Subcutaneous abdominal adipose tissue (tissue), 5 donors: ENCODE measurements at regions not wholly inside any gene's neighbourhood (a gene's known extent, or its start where the extent isn't known, plus 50 kb on each side); places are given as distances from the start of the nearest gene placed in this dataset.

Experiments used
- H3K27ac ChIP-seq: one replicate; pipeline ENCODE4 v1.7.0; 2013; ENCODE audit warnings: low read depth, mild to moderate bottlenecking, inconsistent platforms, low read length, moderate library complexity
- H3K27me3 ChIP-seq, 5 donors: one replicate each; pipeline ENCODE4 v1.7.0; 2013; ENCODE audit warnings: low read length in 5 of 5, inconsistent platforms in 1 of 5; ENCODE audit not compliant: control insufficient read depth in 5 of 5, insufficient read depth in 4 of 5
- H3K36me3 ChIP-seq, 5 donors: one replicate each; pipeline ENCODE4 v1.7.0; 2013; ENCODE audit warnings: low read length in 5 of 5; ENCODE audit not compliant: control insufficient read depth in 5 of 5, insufficient read depth in 5 of 5
- H3K4me1 ChIP-seq, 5 donors: one replicate each; pipeline ENCODE4 v1.7.0; 2013; ENCODE audit warnings: low read length in 5 of 5, mild to moderate bottlenecking in 3 of 5, moderate library complexity in 1 of 5; ENCODE audit not compliant: control insufficient read depth in 5 of 5, insufficient read depth in 5 of 5
- H3K4me3 ChIP-seq, 5 donors: one replicate each; pipeline ENCODE4 v1.7.0; 2013; ENCODE audit warnings: low read length in 5 of 5, low read depth in 1 of 5
- H3K9ac ChIP-seq, 5 donors: one replicate each; pipeline ENCODE4 v1.7.0; 2013; ENCODE audit warnings: low read length in 5 of 5, mild to moderate bottlenecking in 4 of 5, moderate library complexity in 3 of 5
- H3K9me3 ChIP-seq, 5 donors: one replicate each; pipeline ENCODE4 v1.7.0; 2013; ENCODE audit warnings: low read length in 5 of 5; ENCODE audit not compliant: control insufficient read depth in 5 of 5
- donor health status: healthy.
- donor health status: healthy.
- donor health status: healthy.
- donor health status: healthy.
- donor health status: healthy.

DNA sequence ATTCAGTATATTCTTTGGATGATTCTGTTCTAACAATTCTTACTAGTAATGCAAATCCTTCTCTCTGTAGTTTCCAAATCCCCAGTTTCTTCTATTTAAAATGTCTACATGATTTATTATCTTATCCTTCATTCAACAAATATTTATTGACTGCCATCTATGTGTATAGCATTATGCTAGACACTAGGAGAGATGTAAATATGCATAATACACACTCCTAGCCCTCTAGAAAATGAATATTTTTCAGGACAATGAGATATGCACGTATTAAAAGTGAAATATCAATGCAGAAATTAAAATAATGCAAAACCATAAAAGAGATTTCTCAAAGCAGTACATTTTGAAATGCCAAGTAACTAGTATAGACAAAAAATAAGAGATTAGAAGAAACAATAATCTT is 293.5 kb upstream of the CNR1 start:
- no peak overlapping the region for H3K27ac ChIP-seq
- H3K4me1 ChIP-seq = no peaks in the 10 kb centered on the region
- peaks cover 0 to 4% (median 0%) of the 10 kb centered on the region in 5 donors for H3K9me3 ChIP-seq
- H3K9ac ChIP-seq = no peak overlapping the region
- H3K27me3 ChIP-seq = no peaks in the 10 kb centered on the region
- H3K36me3 ChIP-seq = no peaks in the 10 kb centered on the region
- H3K4me3 ChIP-seq = no peak overlapping the region

DNA sequence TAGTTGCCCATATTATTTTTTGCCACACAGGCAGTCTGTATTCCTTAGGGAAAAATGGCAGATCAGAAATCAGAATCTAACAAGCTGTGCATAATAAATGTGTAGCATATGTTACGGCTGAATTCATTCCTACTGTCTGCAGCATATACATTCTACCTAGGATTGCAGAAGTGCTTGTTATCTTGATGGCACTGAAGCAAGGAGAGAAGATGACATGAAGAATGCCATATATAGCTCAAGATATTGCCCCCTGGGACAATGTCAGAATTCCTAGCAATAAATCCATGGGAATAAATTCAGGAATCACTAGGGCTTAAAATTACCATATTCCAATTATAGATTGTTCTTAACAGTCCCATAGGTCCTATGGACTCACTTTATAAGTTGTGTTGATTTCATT is 293.0 kb upstream of the CNR1 start:
- Histone ChIP-seq H3K27me3 (no peaks in the 10 kb centered on the region), H3K4me3 (no peak overlapping the region), H3K36me3 (no peaks in the 10 kb centered on the region), H3K9ac (no peak overlapping the region), H3K27ac (no peak overlapping the region), H3K9me3 (peaks cover 0 to 4% (median 0%) of the 10 kb centered on the region in 5 donors), H3K4me1 (no peaks in the 10 kb centered on the region)

DNA sequence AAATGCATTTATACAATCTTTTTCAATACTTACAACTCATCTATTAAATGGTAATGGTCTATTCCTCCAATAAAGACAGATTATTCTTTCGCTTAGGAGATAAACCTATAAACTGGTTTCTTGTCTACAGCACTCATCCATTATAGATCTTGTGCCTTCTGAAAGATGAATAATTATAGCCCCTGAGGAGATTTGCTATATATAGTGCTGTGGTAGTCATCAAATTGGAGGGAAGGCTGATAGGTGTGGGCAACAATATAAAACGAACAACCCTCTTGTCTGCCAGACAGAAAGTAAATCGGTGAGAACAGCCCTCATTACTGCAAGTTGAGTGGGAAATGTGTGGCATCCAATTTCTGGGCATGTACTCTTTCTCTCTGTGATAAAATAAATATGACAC is 292.5 kb upstream of the CNR1 start:
- Histone ChIP-seq H3K9me3 (peaks cover 0 to 4% (median 0%) of the 10 kb centered on the region in 5 donors), H3K27ac (no peak overlapping the region), H3K36me3 (no peaks in the 10 kb centered on the region), H3K4me1 (no peaks in the 10 kb centered on the region), H3K27me3 (no peaks in the 10 kb centered on the region), H3K4me3 (no peak overlapping the region), H3K9ac (no peak overlapping the region)

DNA sequence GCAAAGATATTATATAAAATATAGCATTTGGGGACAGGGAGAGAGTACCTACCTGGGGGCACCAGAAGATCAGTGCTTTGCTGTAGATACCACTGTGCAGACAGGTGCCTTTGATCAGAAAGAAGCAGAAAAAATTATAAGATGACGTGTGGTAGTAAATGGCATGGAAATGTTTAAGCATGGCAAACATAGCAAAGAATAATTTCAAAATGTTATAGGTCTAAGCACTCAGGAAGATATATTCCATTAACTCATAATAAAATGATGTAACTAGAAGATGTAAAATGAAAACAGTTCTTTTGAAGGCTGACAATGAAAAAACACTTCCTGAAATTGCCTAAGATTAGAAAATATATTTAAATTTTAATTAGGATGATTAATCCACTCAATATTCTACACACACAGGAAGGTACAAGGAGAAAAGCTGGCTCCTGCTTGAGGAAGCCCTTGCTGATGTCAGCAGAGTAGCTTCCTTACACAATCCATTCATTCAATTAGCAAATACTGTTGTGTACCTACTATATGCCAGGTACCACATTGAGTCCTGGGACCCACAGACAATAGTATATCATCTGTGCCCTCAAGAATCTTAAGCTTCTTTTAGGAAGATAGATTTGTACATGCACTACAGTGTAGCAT is 290.2 kb upstream of the CNR1 start:
- H3K36me3 ChIP-seq = no peaks in the 10 kb centered on the region
- H3K9ac ChIP-seq = no peak overlapping the region
- no peaks in the 10 kb centered on the region for H3K9me3 ChIP-seq
- no peaks in the 10 kb centered on the region for H3K4me1 ChIP-seq
- no peak overlapping the region for H3K27ac ChIP-seq
- H3K4me3 ChIP-seq = no peak overlapping the region
- H3K27me3 ChIP-seq = no peaks in the 10 kb centered on the region

DNA sequence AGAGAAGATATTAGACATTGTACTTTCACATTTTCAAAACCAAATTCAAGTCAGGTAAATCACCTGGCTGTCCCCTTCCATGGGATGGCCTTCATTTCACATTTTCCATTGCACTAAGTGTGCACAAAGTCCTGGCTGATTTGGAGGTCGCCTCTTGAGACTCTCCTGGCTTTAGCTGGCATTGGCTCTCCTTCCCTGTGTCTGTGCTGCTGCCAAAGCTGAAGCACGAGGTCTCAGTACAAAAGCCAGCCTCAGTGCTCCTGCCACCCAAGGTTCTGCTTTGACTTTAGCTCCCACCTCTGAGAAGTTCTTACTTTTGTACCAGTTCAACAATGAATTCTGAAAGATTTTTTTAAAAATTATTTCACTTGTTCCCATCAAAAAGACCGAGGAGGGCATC is 289.2 kb upstream of the CNR1 start:
- H3K27ac ChIP-seq = no peak overlapping the region
- H3K9ac ChIP-seq = no peak overlapping the region
- H3K27me3 ChIP-seq = no peaks in the 10 kb centered on the region
- H3K4me1 ChIP-seq = no peaks in the 10 kb centered on the region
- no peak overlapping the region for H3K4me3 ChIP-seq
- H3K9me3 ChIP-seq = no peaks in the 10 kb centered on the region
- H3K36me3 ChIP-seq = no peaks in the 10 kb centered on the region

DNA sequence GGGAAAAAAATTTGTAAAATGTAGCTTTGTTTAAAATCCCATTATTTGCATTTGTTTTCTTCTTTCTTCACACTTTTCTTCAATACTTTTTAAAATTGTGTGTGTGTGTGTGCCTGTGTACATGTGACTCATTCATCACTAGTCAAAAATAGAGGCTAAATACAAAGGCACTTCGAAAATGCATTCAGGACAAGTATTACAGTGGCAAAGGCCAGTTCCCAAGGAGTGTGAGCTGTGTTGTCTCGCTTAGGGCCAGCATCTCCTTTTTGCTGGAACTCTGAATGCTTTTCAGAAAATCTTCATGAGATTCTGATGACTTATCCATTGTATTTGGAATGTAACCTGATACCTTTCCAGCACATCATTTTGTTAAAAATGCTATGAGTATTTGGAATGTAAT is 288.5 kb upstream of the CNR1 start:
- H3K4me3 ChIP-seq = no peak overlapping the region
- H3K36me3 ChIP-seq = no peaks in the 10 kb centered on the region
- H3K9ac ChIP-seq = no peak overlapping the region
- H3K27me3 ChIP-seq = no peaks in the 10 kb centered on the region
- H3K27ac ChIP-seq = no peak overlapping the region
- H3K9me3 ChIP-seq = no peaks in the 10 kb centered on the region
- no peaks in the 10 kb centered on the region for H3K4me1 ChIP-seq

DNA sequence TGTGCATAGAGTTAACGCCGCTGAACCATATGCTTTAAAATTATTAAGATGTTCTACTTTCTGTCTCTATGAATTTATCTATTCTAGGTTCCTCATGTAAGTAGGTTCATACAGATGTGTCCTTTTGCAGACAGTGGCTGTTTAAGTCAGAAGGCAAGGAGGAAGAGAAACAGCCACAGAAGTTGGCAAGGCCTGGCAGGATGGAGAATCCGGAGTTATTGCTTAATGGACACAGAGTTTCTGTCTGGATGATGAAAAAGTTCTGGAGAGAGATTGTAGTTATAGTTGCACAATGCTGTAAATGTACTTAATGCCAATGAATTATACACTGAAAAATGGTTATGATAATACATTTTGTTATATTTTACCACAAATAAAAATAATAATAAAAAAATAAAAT is 283.6 kb upstream of the CNR1 start:
- Histone ChIP-seq H3K9ac (no peak overlapping the region), H3K4me3 (no peak overlapping the region), H3K36me3 (no peaks in the 10 kb centered on the region), H3K9me3 (no peaks in the 10 kb centered on the region), H3K4me1 (peaks cover 0 to 6% (median 0%) of the 10 kb centered on the region in 5 donors), H3K27me3 (no peaks in the 10 kb centered on the region), H3K27ac (no peak overlapping the region)

DNA sequence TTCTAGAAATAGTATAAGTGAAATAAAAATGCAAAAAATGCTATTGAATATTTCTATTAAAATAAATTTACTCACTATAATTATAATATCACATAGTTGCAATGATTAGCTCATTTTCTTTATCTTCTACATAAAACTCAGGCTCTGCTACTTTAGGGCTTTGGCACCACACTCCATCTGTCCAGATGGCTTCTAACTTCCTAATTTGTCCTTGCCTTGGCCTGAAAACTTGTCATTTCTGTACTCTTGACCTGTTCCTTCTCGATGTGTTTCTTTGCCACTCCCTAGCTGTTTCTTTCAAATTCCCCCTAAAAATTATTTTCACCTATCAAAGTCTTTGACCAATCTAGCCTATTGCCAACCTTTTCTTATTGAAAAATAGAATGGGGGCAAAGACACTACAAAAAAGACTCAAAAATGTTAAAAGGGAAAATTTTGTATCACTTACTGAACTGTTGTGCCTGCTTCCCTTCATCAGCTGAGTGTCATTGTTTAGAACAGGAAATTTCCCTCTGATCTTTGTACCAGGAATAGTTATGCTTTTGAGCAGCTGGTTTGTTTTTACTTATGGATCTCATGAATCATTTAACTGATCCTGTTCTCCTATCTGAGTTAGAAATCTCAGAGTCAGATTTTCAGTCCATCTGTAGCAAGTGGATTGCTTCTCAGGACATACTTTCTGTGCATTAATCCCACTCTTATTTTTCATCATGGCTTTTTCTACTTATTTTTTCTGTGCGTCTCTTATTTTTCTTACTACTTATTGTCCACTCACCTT is 279.2 kb upstream of the CNR1 start:
- no peaks in the 10 kb centered on the region for H3K27me3 ChIP-seq
- H3K27ac ChIP-seq = no peak overlapping the region
- no peak overlapping the region for H3K9ac ChIP-seq
- no peaks in the 10 kb centered on the region for H3K9me3 ChIP-seq
- no peaks in the 10 kb centered on the region for H3K36me3 ChIP-seq
- no peak overlapping the region for H3K4me3 ChIP-seq
- peaks cover 0 to 6% (median 0%) of the 10 kb centered on the region in 5 donors for H3K4me1 ChIP-seq

DNA sequence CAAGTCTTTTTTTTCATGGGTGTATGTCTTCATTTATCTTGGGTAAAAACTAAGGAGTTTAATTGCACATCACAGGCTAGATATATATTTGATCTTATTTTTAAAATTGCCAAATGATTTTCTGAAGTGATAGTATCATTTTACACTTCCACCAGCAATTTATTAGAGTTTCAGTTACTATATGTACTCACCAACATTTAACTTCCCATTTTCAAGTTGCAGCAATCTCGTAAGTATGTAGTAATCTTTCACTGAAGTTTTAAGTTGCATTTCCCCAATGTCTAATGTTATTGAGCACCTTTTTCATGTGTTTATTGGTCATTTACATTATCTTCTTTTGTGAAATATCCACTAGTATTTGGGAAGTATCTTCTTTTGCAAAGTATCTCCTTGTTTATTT is 277.4 kb upstream of the CNR1 start:
- no peaks in the 10 kb centered on the region for H3K27me3 ChIP-seq
- no peak overlapping the region for H3K27ac ChIP-seq

DNA sequence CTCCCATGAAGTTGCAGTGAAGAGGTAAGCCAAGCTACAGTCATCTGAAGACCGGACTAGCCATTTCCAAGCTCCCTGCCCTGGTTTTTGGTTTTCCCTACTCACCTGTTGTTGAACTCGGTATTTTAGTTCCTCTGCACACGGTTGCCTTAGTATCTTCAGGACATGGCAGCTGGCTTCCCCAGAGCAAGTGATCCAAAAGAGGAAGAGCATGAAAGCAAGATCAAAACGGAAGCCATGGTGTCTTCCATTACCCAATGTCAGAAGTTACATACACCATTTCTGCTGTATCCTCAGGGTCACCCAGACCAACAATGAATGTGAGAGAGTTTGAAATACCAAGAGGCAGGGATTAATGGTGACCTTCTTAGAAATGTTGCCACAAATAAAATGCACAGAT is 276.6 kb upstream of the CNR1 start:
- no peaks in the 10 kb centered on the region for H3K36me3 ChIP-seq
- no peaks in the 10 kb centered on the region for H3K27me3 ChIP-seq
- H3K9ac ChIP-seq = no peak overlapping the region
- no peak overlapping the region for H3K27ac ChIP-seq
- no peaks in the 10 kb centered on the region for H3K9me3 ChIP-seq
- H3K4me3 ChIP-seq = no peak overlapping the region
- peaks cover 0 to 6% (median 0%) of the 10 kb centered on the region in 5 donors for H3K4me1 ChIP-seq

More for the DNA sequence above, 277.4 kb upstream of the CNR1 start:
- H3K9me3 ChIP-seq = no peaks in the 10 kb centered on the region
- H3K36me3 ChIP-seq = no peaks in the 10 kb centered on the region
- H3K4me1 ChIP-seq = peaks cover 0 to 6% (median 0%) of the 10 kb centered on the region in 5 donors
- no peak overlapping the region for H3K4me3 ChIP-seq
- no peak overlapping the region for H3K9ac ChIP-seq
